Panc1 (cell line): ENCODE measurements at regions not wholly inside any gene's neighbourhood (a gene's known extent, or its start where the extent isn't known, plus 50 kb on each side); places are given as distances from the start of the nearest gene placed in this dataset.

Experiments
- ATAC-seq: fragments of 200-7000 bp; cut with Tn5 transposase; 2 replicates; pipeline ENCODE4 v1.9.1; 2020; ENCODE audit warnings: mild to moderate bottlenecking, moderate library complexity
- BruUV-seq: library from RNA; stranded (reverse); fragments of 400-500 nt; replicated peaks from 2 replicates; lab custom pipeline; 2021; lab: Mats Ljungman, UMichigan
- CTCF ChIA-PET: fragments of 300-600 bp; sonication (Branson Sonifier 250); formaldehyde crosslinking; loops from one replicate; lab custom pipeline; 2022; ENCODE audit warnings: antibody characterized with exemption; lab: Charles Lee
- POLR2A ChIA-PET: fragments of 300-600 bp; sonication (Branson Sonifier 250); formaldehyde crosslinking; loops from one replicate; lab custom pipeline; 2022; ENCODE audit warnings: antibody characterized with exemption; lab: Charles Lee
- DNase-seq: peaks from one replicate; pipeline ENCODE4 v3.0.0-alpha.2; 2010; ENCODE audit warnings: low read depth, low spot score
- H3K27ac ChIP-seq: 2 replicates; pipeline ENCODE4 v1.5.1; 2011; ENCODE audit warnings: mild to moderate bottlenecking, low read length, inconsistent platforms
- H3K27me3 ChIP-seq: fragments of 200-500 bp; sonication (Bioruptor generic); 2 replicates; pipeline ENCODE4 v1.6.0; 2014; ENCODE audit warnings: low read length, inconsistent platforms; ENCODE audit not compliant: control insufficient read depth, insufficient read depth
- H3K36me3 ChIP-seq: fragments of 200-500 bp; sonication (Bioruptor generic); 2 replicates; pipeline ENCODE4 v1.5.1; 2014; ENCODE audit warnings: inconsistent platforms, mild to moderate bottlenecking, low read length, moderate library complexity; ENCODE audit not compliant: control insufficient read depth, insufficient read depth
- H3K4me1 ChIP-seq: 2 replicates; pipeline ENCODE4 v1.5.1; 2011; ENCODE audit warnings: inconsistent platforms, mild to moderate bottlenecking, low read length, moderate library complexity; ENCODE audit not compliant: control insufficient read depth, insufficient read depth
- H3K4me3 ChIP-seq, 2 experiments: 2 replicates each; pipeline ENCODE4 v1.5.1; 2011 to 2012; ENCODE audit warnings: low read depth in 2 of 2, low read length in 2 of 2, mild to moderate bottlenecking in 2 of 2, inconsistent platforms in 1 of 2, moderate library complexity in 1 of 2
- H3K9me3 ChIP-seq: fragments of 200-500 bp; sonication (Bioruptor generic); 2 replicates; pipeline ENCODE4 v1.5.1; 2014; ENCODE audit warnings: low read depth, mild to moderate bottlenecking, inconsistent platforms, low read length, moderate library complexity; ENCODE audit not compliant: control insufficient read depth, insufficient read depth
- CTCF ChIP-seq: fragments of 450-650 bp; IDR thresholded peaks from 2 replicates; pipeline ENCODE4 v1.5.1; 2017; ENCODE audit warnings: mild to moderate bottlenecking
- POLR2AphosphoS5 ChIP-seq: IDR thresholded peaks from 2 replicates; pipeline ENCODE4 v1.6.1; 2012; ENCODE audit warnings: mild to moderate bottlenecking, low read depth, low read length, moderate library complexity
- REST ChIP-seq, 2 experiments: IDR thresholded peaks; 2 replicates each; pipeline ENCODE4 v1.6.1; 2011 to 2012; ENCODE audit warnings: low read depth in 2 of 2, control low read depth in 1 of 2, low read length in 1 of 2, mild to moderate bottlenecking in 1 of 2, moderate library complexity in 1 of 2; ENCODE audit not compliant: insufficient read depth in 1 of 2
- SIN3A ChIP-seq: IDR thresholded peaks from 2 replicates; pipeline ENCODE4 v1.6.1; 2012; ENCODE audit warnings: low read depth, mild to moderate bottlenecking, low read length, moderate library complexity, borderline replicate concordance; ENCODE audit not compliant: insufficient read depth
- TCF7L2 ChIP-seq: IDR thresholded peaks from 2 replicates; pipeline ENCODE4 v1.6.1; 2011; ENCODE audit warnings: mild to moderate bottlenecking, low read depth, low read length, inconsistent platforms
- in situ Hi-C: cut with HindIII; loops from 2 replicates; pipeline ENCODE4 v1.10.0; 2016; ENCODE audit warnings: low sequenced_read_pairs, low pct_unique_long_range_greater_than_20kb
- intact Hi-C: fragments of 100-400 bp; cut with micrococcal nuclease; formaldehyde crosslinking; loops from one replicate; pipeline ENCODE4 v1.10.0; 2022; ENCODE audit not compliant: unreplicated experiment

GRCh38 chr2:188203776-188204175, 87.9 kb upstream of the GULP1 start:
- in situ Hi-C loops (no loop called here), intact Hi-C loops (no loop called here)
- H3K9me3 ChIP-seq: no peaks in the 10 kb centered on the region
- TF ChIP-seq SIN3A (no peak), POLR2AphosphoS5 (no peak), CTCF (no peak), TCF7L2 (no peak), REST (IDR thresholded peaks at IDR 0.05; ENCODE audit: insufficient read depth in 1 of 2, low read depth in 2 of 2, low read length in 1 of 2) (no peak)
- H3K4me3 ChIP-seq: no peak overlapping the region
- BruUV-seq: no TSS peak
- ATAC-seq: no peak
- H3K27me3 ChIP-seq: no peaks in the 10 kb centered on the region; the same call in 1 of the 2 replicates
- no peaks in the 10 kb centered on the region for H3K4me1 ChIP-seq
- no peaks in the 10 kb centered on the region for H3K36me3 ChIP-seq
- ChIA-PET CTCF (interaction anchor here (0.5 kb wide), 1 partner anchor 85 kb away, joined by 7 read pairs; no protein-coding TSS in a partner anchor), POLR2A (no interaction called here)
- DNase-seq: no peak
- H3K27ac ChIP-seq: no peak overlapping the region

- TF ChIP-seq SIN3A (no peak), POLR2AphosphoS5 (no peak), CTCF (no peak), REST (IDR thresholded peaks at IDR 0.05; ENCODE audit: insufficient read depth in 1 of 2, low read depth in 2 of 2, low read length in 1 of 2) (no peak), TCF7L2 (no peak)
- POLR2A ChIA-PET: no interaction called here
- H3K36me3 ChIP-seq: no peaks in the 10 kb centered on the region
- CTCF ChIA-PET: no interaction called here
- no peaks in the 10 kb centered on the region for H3K9me3 ChIP-seq
- no peak overlapping the region for H3K4me3 ChIP-seq
- in situ Hi-C loops (no loop called here), intact Hi-C loops (no loop called here)
- BruUV-seq: no TSS peak
- no peaks in the 10 kb centered on the region; the same call in 1 of the 2 replicates for H3K27me3 ChIP-seq
- H3K27ac ChIP-seq: no peak overlapping the region
- no peaks in the 10 kb centered on the region for H3K4me1 ChIP-seq
- ATAC-seq: no peak
- DNase-seq: no peak
Observed at GRCh38 chr2:188204824-188205223, 86.8 kb upstream of the GULP1 start.
